ENCODE measurements at regions not wholly inside any gene's neighbourhood (a gene's known extent, or its start where the extent isn't known, plus 50 kb on each side); places are given as distances from the start of the nearest gene placed in this dataset.
"Not testable (repeated sequence)": the region's sequence is repeated elsewhere in the genome, so short reads cannot be mapped to it uniquely, and the experiment has no call there.

DNA sequence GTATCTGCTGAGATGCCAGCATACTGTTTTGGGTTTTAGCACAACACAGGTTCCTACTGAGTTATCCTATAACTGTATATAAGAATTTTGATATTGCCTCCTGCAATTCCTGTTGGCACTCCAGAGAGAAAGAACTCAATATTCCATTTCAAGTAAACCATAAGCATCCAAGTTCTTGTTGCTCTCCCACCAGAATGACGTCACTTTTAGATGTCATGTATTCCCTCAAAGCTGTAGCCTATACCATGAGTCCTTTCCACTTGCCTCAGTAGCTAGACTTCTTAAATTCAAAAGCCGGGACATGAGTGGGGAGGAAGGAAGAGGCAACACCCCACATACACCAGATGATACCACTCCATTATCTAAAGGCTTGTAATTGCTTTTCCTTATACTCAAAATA lies 171.5 kb downstream of the ALDH8A1 start:
- DNase-seq = no peak

GRCh38 chr6:134774201-134774638 lies 175.7 kb downstream of the ALDH8A1 start:
- no peak for DNase-seq

GRCh38 chr6:134772671-134773360 lies 177.1 kb downstream of the ALDH8A1 start:
- no peak for DNase-seq

GRCh38 chr6:134768931-134769330 lies 181.0 kb downstream of the ALDH8A1 start:
- no peak for DNase-seq

- DNase-seq = no peak
Measured at GRCh38 chr6:134766497-134766896, 183.4 kb downstream of the ALDH8A1 start.

- no peak for DNase-seq
Measured at GRCh38 chr6:134764741-134765140, 185.2 kb downstream of the ALDH8A1 start.

DNA sequence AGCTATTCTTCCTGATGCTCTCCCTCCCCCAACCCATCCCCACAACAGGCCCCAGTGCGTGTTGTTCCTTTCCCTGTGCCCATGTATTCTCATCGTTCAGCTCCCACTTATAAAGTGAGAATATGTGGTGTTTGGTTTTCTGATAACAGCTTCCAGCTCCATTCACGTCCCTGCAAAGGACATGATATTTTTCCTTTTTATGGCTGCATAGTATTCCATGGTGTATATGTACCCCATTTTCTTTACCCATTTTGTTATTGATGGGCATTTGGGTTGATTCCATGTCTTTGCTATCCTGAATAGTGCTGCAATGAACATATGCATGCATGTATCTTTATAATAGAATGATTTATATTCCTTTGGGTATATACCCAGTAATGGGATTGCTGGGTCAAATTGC lies 186.3 kb downstream of the ALDH8A1 start:
- not testable (repeated sequence) for DNase-seq

DNA sequence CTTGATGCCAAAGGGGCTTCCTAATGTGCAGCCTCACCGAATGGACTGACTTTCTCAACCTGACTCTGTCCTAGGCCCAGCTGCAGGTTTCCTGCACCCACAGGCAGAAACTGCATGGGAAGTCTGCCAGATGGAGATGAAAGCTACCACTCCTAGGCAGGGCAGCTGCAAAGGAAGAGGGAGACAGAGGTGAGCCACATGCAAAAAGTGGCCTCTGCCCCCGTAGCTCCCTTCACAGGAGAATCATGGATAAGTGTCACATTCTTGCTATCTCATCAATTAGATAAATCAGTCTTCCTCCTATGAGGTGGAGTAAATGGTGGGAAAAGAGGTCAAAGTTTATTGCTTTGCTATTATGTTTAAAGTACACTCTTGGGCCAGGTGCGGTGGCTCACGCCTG lies 191.3 kb downstream of the ALDH8A1 start:
- DNase-seq = no peak

DNA sequence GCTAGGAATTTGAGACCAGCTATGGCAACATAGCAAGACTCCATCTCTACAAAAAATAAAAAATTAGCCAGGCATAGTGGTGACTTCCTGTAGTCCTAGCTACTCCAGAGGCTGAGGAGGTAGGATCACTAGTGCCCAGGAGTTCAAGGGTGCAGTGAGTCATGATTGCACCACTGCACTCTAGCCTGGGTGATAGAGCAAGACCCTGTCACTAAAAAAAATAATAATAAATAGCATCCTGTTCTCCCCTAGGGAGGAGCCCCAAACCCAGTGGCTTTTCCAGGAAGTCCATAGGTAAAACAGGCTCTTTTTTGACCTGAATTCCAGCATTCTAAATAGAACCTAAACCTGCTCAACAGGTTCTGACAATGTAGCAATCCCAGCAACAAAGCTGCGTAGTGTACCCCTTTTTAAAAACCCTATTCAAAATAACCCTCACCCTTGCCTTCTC lies 192.0 kb downstream of the ALDH8A1 start:
- DNase-seq = no peak

DNA sequence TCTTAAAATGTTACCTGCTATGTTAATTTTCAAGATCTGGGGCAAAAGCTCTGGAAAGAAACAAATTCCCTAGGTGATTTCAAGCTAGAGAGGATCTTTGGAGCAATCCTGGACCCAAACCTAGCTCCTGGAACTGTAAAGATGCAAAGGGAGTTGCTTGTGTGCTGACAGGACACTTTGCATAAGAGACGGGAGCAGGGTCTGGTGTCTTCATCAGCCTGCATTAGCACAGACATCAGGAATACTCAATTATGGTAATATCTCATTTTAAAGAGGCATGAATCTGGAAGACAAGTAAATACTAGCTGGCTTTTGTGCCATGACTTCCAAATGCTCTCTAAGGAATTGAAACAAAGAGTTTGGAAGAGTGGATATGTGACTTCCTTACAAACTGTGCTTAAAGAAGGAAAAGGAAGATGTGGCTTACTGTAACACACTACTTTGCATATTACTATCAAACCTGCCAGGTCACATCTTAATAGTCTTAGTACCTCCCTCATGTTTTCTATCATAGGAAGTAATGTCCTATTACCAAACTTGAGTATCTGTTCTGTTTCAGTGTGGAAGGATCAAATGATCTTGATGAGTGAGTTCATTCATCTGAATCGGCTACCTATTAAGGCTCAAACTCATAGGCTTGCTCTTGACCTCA lies 193.4 kb downstream of the ALDH8A1 start:
- DNase-seq = no peak

DNA sequence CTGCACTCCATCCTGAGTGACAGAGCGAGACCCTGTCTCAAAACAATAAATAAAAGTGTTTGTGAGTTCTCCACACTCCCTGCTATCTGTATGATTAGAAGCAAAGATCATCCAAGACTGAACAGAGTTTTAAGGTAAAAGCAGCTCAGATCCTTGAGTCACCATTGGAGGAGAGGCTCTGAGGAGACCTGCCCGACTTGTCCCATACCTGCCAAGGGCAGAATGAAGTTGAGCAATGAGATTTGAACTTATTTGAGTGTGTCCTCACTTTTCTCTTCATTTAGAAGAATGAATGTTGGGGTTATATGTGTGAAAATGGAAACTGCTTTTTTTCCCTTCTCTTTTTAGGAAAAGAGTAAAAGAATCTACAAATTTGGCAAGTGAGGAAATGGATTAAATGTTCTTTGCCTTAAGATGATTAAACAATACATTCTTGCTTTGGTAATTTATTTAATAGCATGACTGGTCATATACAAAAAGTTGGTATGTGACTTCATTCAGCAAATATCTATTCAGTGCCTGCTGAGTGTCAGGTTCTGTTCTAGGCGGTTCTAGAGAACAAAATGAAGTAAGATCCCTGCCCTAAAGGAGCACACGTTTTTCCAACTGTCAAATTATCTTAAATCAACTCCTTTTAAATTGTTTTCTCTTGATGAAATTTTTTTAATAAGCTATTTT lies 195.7 kb downstream of the ALDH8A1 start:
- no peak for DNase-seq

GRCh38 chr6:134753001-134753400 lies 196.9 kb downstream of the ALDH8A1 start:
- no peak for DNase-seq

- no peak for DNase-seq
Measured at GRCh38 chr6:134752445-134752844, 197.5 kb downstream of the ALDH8A1 start.

GRCh38 chr6:134750669-134751068 lies 199.2 kb downstream of the ALDH8A1 start:
- no peak for DNase-seq

GRCh38 chr6:134748484-134748883 lies 201.4 kb downstream of the ALDH8A1 start:
- no peak for DNase-seq

DNA sequence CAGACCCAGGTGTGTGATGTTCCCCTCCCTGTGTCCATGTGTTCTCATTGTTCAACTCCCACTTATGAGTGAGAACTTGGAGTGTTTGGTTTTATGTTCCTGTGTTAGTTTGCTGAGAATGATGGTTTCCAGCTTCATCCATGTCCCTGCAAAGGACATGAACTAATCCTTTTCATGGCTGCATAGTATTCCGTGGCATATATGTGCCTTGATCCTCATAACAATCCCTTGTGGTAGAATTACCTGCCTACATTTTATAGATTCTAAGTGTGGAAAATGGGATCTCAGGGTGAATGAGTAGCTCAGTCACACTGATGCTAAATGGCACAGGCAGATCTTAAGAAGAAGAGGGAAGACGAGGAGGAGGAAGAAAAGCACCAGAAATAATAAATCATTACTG lies 202.7 kb downstream of the ALDH8A1 start:
- not testable (repeated sequence) for DNase-seq

GRCh38 chr6:134746140-134746539 lies 203.8 kb downstream of the ALDH8A1 start:
- DNase-seq = no peak

DNA sequence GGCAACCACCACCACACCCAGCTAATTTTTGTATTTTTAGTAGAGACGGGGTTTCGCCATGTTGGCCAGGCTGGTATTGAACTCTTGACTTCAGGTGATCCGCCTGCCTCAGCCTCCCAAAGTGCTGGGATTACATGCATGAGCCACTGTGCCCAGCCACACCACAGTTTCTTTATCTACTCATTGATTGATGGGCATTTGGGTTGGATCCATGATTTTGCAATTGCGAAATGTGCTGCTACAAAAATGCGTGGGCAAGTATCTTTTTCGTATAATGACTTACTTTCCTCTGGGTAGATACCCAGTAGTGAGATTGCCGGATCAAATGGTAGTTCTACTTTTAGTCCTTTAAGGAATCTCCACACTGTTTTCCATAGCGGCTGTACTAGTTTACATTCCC lies 204.7 kb downstream of the ALDH8A1 start:
- not testable (repeated sequence) for DNase-seq

DNA sequence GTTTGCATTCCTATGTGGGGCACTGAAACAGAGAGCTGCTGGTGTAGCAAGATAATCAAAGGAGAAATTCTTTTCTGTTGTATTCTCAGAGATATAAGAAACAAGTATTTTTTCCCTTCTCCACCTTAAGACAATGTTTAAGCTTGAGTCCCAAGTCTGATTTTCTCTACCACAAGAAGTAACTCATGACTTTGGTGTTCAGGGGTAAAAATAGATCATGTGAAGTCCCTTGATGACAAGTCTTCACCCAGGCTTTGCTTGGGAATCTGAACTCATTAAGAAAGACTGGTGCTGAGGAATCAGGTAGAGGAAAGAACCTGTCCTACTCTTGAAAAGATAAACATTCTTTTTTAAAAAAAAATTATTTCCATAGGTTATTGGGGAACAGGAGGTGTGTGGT lies 205.6 kb downstream of the ALDH8A1 start:
- DNase-seq = no peak

GRCh38 chr6:134741200-134741536 lies 208.7 kb downstream of the ALDH8A1 start:
- DNase-seq = no peak

DNA sequence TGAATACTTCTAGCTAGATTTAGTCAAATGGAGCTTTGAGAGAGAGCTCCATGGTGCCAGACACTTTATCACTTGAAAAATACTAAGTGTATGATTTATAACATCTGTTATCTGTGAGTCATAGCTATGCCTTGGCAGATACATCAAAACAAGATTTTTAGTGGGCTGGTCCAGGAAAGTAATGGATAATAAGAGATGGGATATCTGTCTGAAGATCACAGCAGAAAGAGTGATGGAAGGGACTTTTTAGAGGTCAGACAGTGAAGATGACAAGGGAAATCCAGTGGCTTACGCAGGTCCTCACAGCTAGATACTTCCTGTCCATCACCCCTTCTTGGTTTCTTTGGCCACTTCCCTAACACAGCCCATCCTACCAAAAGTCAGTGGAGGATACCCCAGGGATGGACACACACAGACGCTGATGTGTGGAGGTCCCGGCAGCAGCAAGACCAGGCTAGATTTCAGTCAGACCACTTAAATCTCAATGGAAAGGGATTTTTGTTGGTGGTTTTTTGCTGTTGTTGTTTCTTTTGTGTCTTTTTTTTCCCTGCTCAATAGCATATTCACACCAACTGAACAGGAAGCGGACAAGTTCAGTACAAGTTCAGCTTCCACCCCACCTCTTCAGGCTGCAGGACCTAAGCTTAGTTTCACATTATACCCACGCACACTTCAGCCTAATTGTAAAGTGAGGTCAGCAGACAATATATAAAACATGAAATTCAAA lies 209.3 kb downstream of the ALDH8A1 start:
- no peak for DNase-seq

DNA sequence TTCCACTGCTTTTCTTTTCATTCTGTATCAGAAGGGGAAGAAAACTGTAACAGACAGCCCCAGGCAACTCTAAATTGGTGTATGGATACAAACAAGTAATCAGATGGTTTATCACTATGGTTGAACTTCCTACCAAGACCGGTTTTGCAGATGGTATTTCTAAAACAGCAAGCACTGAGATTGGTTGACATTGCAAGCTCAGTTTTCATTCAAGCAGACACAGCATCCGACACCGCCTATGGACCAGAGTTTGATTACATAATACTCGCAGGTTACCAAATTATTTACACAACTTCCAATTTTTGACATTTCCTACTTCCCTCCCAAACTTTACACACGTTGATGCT lies 209.9 kb downstream of the ALDH8A1 start:
- no peak for DNase-seq

DNA sequence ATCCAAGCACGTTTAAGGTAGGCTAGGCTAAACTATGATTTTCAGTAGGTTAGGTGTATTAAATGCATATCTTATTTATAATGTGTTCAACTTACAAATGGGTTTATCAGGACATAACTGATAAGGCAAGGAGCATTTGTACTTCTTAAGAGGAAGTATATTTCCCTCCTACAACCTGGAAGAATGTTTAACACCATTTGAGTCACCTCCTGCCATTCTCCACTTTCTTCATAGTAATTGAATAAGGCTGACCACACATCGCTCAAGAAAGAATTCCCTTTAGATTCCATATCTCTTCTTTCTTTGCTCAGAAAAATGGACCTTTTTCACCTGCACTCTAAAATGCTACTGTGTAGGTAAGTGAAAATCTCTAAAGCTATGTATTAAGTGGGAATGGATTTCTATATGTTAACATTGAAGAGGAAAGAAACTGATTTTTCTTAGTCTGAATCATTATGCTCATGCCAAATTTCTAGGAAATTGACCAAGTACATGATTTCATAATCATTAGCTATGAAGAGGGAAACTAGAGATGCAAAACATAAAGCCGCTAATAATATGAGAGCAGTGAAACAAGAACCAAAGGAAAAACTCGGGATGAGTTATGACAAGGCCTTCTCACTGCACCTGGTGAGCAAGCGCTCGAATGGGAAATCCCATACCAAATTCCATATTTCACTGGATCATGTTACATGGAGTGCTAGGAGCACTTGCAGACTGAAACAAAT lies 210.4 kb downstream of the ALDH8A1 start:
- no peak for DNase-seq
